ENCODE measurements at regions not wholly inside any gene's neighbourhood (a gene's known extent, or its start where the extent isn't known, plus 50 kb on each side); places are given as distances from the start of the nearest gene placed in this dataset.

GRCh38 chrX:11913001-11913400 is 155.0 kb downstream of the MSL3 start:
- no peaks in the 10 kb centered on the region for H3K36me3 Mint-ChIP-seq
- H3K4me3 Mint-ChIP-seq = no peak overlapping the region
- peaks cover 9% of the 10 kb centered on the region for H3K27me3 Mint-ChIP-seq
- no peak overlapping the region for H3K27ac Mint-ChIP-seq
- peaks cover 5% of the 10 kb centered on the region for H3K4me1 Mint-ChIP-seq
- no peaks in the 10 kb centered on the region for H3K9me3 Mint-ChIP-seq

GRCh38 chrX:11929476-11929875 is 171.4 kb downstream of the MSL3 start:
- Mint-ChIP-seq H3K9me3 (no peaks in the 10 kb centered on the region), H3K4me3 (no peak overlapping the region), H3K27ac (no peak overlapping the region), H3K4me1 (no peaks in the 10 kb centered on the region), H3K27me3 (no peaks in the 10 kb centered on the region), H3K36me3 (no peaks in the 10 kb centered on the region)

GRCh38 chrX:11932423-11932822 is 174.4 kb downstream of the MSL3 start:
- Mint-ChIP-seq H3K27me3 (no peaks in the 10 kb centered on the region), H3K9me3 (no peaks in the 10 kb centered on the region), H3K4me3 (no peak overlapping the region), H3K4me1 (no peaks in the 10 kb centered on the region), H3K36me3 (no peaks in the 10 kb centered on the region), H3K27ac (no peak overlapping the region)

- Mint-ChIP-seq H3K4me1 (no peaks in the 10 kb centered on the region), H3K27me3 (no peaks in the 10 kb centered on the region), H3K27ac (no peak overlapping the region), H3K4me3 (no peak overlapping the region), H3K36me3 (no peaks in the 10 kb centered on the region), H3K9me3 (no peaks in the 10 kb centered on the region)
Measured at GRCh38 chrX:11934089-11934488, 176.1 kb downstream of the MSL3 start.

GRCh38 chrX:11941571-11941970 is 183.5 kb downstream of the MSL3 start:
- no peak overlapping the region for H3K4me3 Mint-ChIP-seq
- no peaks in the 10 kb centered on the region for H3K36me3 Mint-ChIP-seq
- H3K27me3 Mint-ChIP-seq = peaks cover 1% of the 10 kb centered on the region
- H3K27ac Mint-ChIP-seq = no peak overlapping the region
- H3K4me1 Mint-ChIP-seq = no peaks in the 10 kb centered on the region
- no peaks in the 10 kb centered on the region for H3K9me3 Mint-ChIP-seq

GRCh38 chrX:11944501-11944900 is 186.5 kb downstream of the MSL3 start:
- Mint-ChIP-seq H3K4me3 (no peak overlapping the region), H3K4me1 (no peaks in the 10 kb centered on the region), H3K36me3 (no peaks in the 10 kb centered on the region), H3K27ac (no peak overlapping the region), H3K27me3 (peaks cover 4% of the 10 kb centered on the region), H3K9me3 (no peaks in the 10 kb centered on the region)

GRCh38 chrX:11949291-11949690 is 189.0 kb upstream of the FRMPD4 start:
- H3K4me1 Mint-ChIP-seq = no peaks in the 10 kb centered on the region
- H3K27ac Mint-ChIP-seq = no peak overlapping the region
- H3K36me3 Mint-ChIP-seq = no peaks in the 10 kb centered on the region
- peaks cover 7% of the 10 kb centered on the region for H3K27me3 Mint-ChIP-seq
- no peak overlapping the region for H3K4me3 Mint-ChIP-seq
- no peaks in the 10 kb centered on the region for H3K9me3 Mint-ChIP-seq

GRCh38 chrX:11952176-11952720 is 186.0 kb upstream of the FRMPD4 start:
- H3K27ac Mint-ChIP-seq = no peak overlapping the region
- no peaks in the 10 kb centered on the region for H3K36me3 Mint-ChIP-seq
- no peaks in the 10 kb centered on the region for H3K9me3 Mint-ChIP-seq
- H3K4me3 Mint-ChIP-seq = no peak overlapping the region
- H3K27me3 Mint-ChIP-seq = peaks cover 6% of the 10 kb centered on the region
- no peaks in the 10 kb centered on the region for H3K4me1 Mint-ChIP-seq

- Mint-ChIP-seq H3K4me1 (no peaks in the 10 kb centered on the region), H3K9me3 (no peaks in the 10 kb centered on the region), H3K36me3 (no peaks in the 10 kb centered on the region), H3K4me3 (no peak overlapping the region), H3K27me3 (peaks cover 6% of the 10 kb centered on the region), H3K27ac (no peak overlapping the region)
Measured at GRCh38 chrX:11953615-11954014, 184.7 kb upstream of the FRMPD4 start.

GRCh38 chrX:11954176-11954575 is 184.1 kb upstream of the FRMPD4 start:
- Mint-ChIP-seq H3K9me3 (no peaks in the 10 kb centered on the region), H3K36me3 (no peaks in the 10 kb centered on the region), H3K4me3 (no peak overlapping the region), H3K27me3 (peaks cover 6% of the 10 kb centered on the region), H3K4me1 (no peaks in the 10 kb centered on the region), H3K27ac (no peak overlapping the region)

GRCh38 chrX:11960031-11960430 is 178.2 kb upstream of the FRMPD4 start:
- no peaks in the 10 kb centered on the region for H3K9me3 Mint-ChIP-seq
- no peaks in the 10 kb centered on the region for H3K4me1 Mint-ChIP-seq
- no peaks in the 10 kb centered on the region for H3K36me3 Mint-ChIP-seq
- peaks cover 6% of the 10 kb centered on the region for H3K27me3 Mint-ChIP-seq
- H3K4me3 Mint-ChIP-seq = no peak overlapping the region
- H3K27ac Mint-ChIP-seq = no peak overlapping the region

- no peaks in the 10 kb centered on the region for H3K9me3 Mint-ChIP-seq
- H3K27ac Mint-ChIP-seq = no peak overlapping the region
- peaks cover 3% of the 10 kb centered on the region for H3K27me3 Mint-ChIP-seq
- no peaks in the 10 kb centered on the region for H3K36me3 Mint-ChIP-seq
- H3K4me3 Mint-ChIP-seq = no peak overlapping the region
- H3K4me1 Mint-ChIP-seq = no peaks in the 10 kb centered on the region
Measured at GRCh38 chrX:11965436-11965835, 172.8 kb upstream of the FRMPD4 start.

- no peaks in the 10 kb centered on the region for H3K4me1 Mint-ChIP-seq
- no peaks in the 10 kb centered on the region for H3K9me3 Mint-ChIP-seq
- no peak overlapping the region for H3K27ac Mint-ChIP-seq
- H3K36me3 Mint-ChIP-seq = no peaks in the 10 kb centered on the region
- H3K4me3 Mint-ChIP-seq = no peak overlapping the region
- H3K27me3 Mint-ChIP-seq = peaks cover 3% of the 10 kb centered on the region
Measured at GRCh38 chrX:11967986-11968869, 170.0 kb upstream of the FRMPD4 start.

GRCh38 chrX:11968991-11969390 is 169.3 kb upstream of the FRMPD4 start:
- Mint-ChIP-seq H3K27me3 (no peaks in the 10 kb centered on the region), H3K36me3 (no peaks in the 10 kb centered on the region), H3K27ac (no peak overlapping the region), H3K4me1 (no peaks in the 10 kb centered on the region), H3K4me3 (no peak overlapping the region), H3K9me3 (no peaks in the 10 kb centered on the region)

- Mint-ChIP-seq H3K27me3 (peaks cover 2% of the 10 kb centered on the region), H3K4me3 (no peak overlapping the region), H3K4me1 (no peaks in the 10 kb centered on the region), H3K27ac (no peak overlapping the region), H3K9me3 (no peaks in the 10 kb centered on the region), H3K36me3 (no peaks in the 10 kb centered on the region)
Measured at GRCh38 chrX:11970578-11971359, 167.5 kb upstream of the FRMPD4 start.

GRCh38 chrX:11976663-11977062 is 161.6 kb upstream of the FRMPD4 start:
- peaks cover 2% of the 10 kb centered on the region for H3K27me3 Mint-ChIP-seq
- no peaks in the 10 kb centered on the region for H3K36me3 Mint-ChIP-seq
- no peaks in the 10 kb centered on the region for H3K9me3 Mint-ChIP-seq
- no peaks in the 10 kb centered on the region for H3K4me1 Mint-ChIP-seq
- no peak overlapping the region for H3K4me3 Mint-ChIP-seq
- H3K27ac Mint-ChIP-seq = no peak overlapping the region

Data from activated naive CD4-positive, alpha-beta T cell treated with anti-CD3 and anti-CD28 coated beads, Interleukin-2, amount 50 U/mL, for 24 hours (primary cell).